HepG2 (cell line): ENCODE measurements at regions not wholly inside any gene's neighbourhood (a gene's known extent, or its start where the extent isn't known, plus 50 kb on each side); places are given as distances from the start of the nearest gene placed in this dataset.

Source experiments
- CTCF ChIP-seq: sonication (generic); formaldehyde crosslinking; IDR thresholded peaks from 2 replicates; pipeline ENCODE4 v1.5.0; 2020; ENCODE audit warnings: mild to moderate bottlenecking, missing genetic modification reagents, moderate library complexity
- EZH2 ChIP-seq: conservative IDR thresholded peaks from 2 replicates; pipeline ENCODE4 v1.6.1; 2012; ENCODE audit warnings: mild to moderate bottlenecking, low read depth, low read length, moderate library complexity
- HNRNPUL1 ChIP-seq: fragments of 200-400 bp; formaldehyde crosslinking; IDR thresholded peaks from 2 replicates; pipeline ENCODE4 v1.6.1; 2017; ENCODE audit warnings: low read depth, mild to moderate bottlenecking, low read length, moderate library complexity
- JUNB ChIP-seq: sonication (generic); formaldehyde crosslinking; IDR thresholded peaks from 2 replicates; pipeline ENCODE4 v1.8.0; 2022; ENCODE audit warnings: missing genetic modification reagents, mild to moderate bottlenecking, borderline replicate concordance
- MYPOP ChIP-seq: sonication (generic); formaldehyde crosslinking; IDR thresholded peaks from 2 replicates; pipeline ENCODE4 v1.8.1; 2023; ENCODE audit warnings: mild to moderate bottlenecking, moderate library complexity, missing genetic modification reagents
- POLR2A ChIP-seq, 2 experiments: IDR thresholded peaks; 2 replicates each; pipeline ENCODE4 v1.6.1; 2011; ENCODE audit warnings: low read depth in 2 of 2, low read length in 2 of 2, mild to moderate bottlenecking in 1 of 2, moderate library complexity in 1 of 2; ENCODE audit not compliant: insufficient read depth in 1 of 2
- ZNF10 ChIP-seq: sonication (generic); formaldehyde crosslinking; IDR thresholded peaks from 2 replicates; pipeline ENCODE4 v1.4.0; 2020; ENCODE audit warnings: mild to moderate bottlenecking, low read depth, missing genetic modification reagents, borderline replicate concordance
- ZNF143 ChIP-seq: sonication (generic); formaldehyde crosslinking; IDR thresholded peaks from 2 replicates; pipeline ENCODE4 v1.4.0; 2020; ENCODE audit warnings: missing genetic modification reagents
- ZNF160 ChIP-seq: sonication (generic); formaldehyde crosslinking; IDR thresholded peaks from 2 replicates; pipeline ENCODE4 v1.8.0; 2022; ENCODE audit warnings: mild to moderate bottlenecking, inconsistent platforms, missing genetic modification reagents

GRCh38 chr3:190192739-190193138 lies 72.0 kb upstream of the P3H2 start:
- TF ChIP-seq JUNB (CRISPR knock-in tag), result no peak
- no peak for TF ChIP-seq MYPOP (CRISPR knock-in tag)
- TF ChIP-seq CTCF, result no peak
- TF ChIP-seq HNRNPUL1, result no peak
- no peak for TF ChIP-seq ZNF160 (CRISPR knock-in tag)
- no peak for TF ChIP-seq ZNF143 (CRISPR knock-in tag)
- no peak for TF ChIP-seq POLR2A (IDR thresholded peaks at IDR 0.05; ENCODE audit: insufficient read depth in 1 of 2, low read depth in 2 of 2, low read length in 2 of 2)
- TF ChIP-seq EZH2, result no peak
- TF ChIP-seq ZNF10 (CRISPR knock-in tag), result no peak
